ENCODE measurements at regions not wholly inside any gene's neighbourhood (a gene's known extent, or its start where the extent isn't known, plus 50 kb on each side); places are given as distances from the start of the nearest gene placed in this dataset.
A peak's percentile ranks its signal among the peaks of the same experiment; 100 is the strongest.

DNA sequence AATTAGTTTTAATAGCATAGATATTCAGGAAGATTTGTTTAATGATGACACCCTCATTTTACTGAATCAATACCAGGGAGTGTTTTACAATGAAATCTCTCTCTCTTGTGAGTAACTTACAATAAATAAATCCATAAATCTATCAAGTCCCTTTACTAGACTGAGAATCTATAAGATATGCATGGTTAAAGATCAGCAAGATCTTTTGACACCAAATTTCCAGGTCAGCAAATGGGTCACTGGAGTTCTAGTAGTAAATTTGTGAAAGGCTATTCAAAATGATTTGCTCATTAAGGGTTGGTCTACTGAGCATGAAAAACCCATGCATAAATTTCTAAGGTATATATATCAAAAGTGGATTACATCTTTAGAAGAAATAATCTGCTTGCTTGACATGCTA lies 512.1 kb upstream of the ITGA1 start:
- TF ChIP-seq EP300 (IDR thresholded peaks at IDR 0.05) = no peak
- TF ChIP-seq POLR2AphosphoS5 (IDR thresholded peaks at IDR 0.05) = no peak
- TF ChIP-seq CTCF (IDR thresholded peaks at IDR 0.05) = no peak
- no peak for TF ChIP-seq POLR2A (IDR thresholded peaks at IDR 0.05)
- intact Hi-C loops (cut with DNase I; ENCODE audit: low total_unique reads) = no loop called here
- Histone ChIP-seq H3K27ac (no peak overlapping the region), H3K27me3 (no peaks in the 10 kb centered on the region), H3K4me3 (no peak overlapping the region), H3K4me1 (no peaks in the 10 kb centered on the region), H3K9me3 (peaks cover 0 to 4% (median 0%) of the 10 kb centered on the region in 4 donors), H3K36me3 (no peaks in the 10 kb centered on the region)
- DNase-seq = no peak

GRCh38 chr5:52277101-52277500 lies 510.6 kb upstream of the ITGA1 start:
- 75 to 90% (median 87%) methylated on average over 2 of the region's 2 CpGs for WGBS, 5 donors
- TF ChIP-seq POLR2AphosphoS5 (IDR thresholded peaks at IDR 0.05) (no peak), CTCF (IDR thresholded peaks at IDR 0.05) (no peak), POLR2A (IDR thresholded peaks at IDR 0.05) (no peak), EP300 (IDR thresholded peaks at IDR 0.05) (no peak)
- DNase-seq = no peak
- Histone ChIP-seq H3K36me3 (no peaks in the 10 kb centered on the region), H3K27ac (no peak overlapping the region), H3K4me1 (no peaks in the 10 kb centered on the region), H3K4me3 (no peak overlapping the region), H3K9me3 (peaks cover 0 to 4% (median 0%) of the 10 kb centered on the region in 4 donors), H3K27me3 (no peaks in the 10 kb centered on the region)
- intact Hi-C loops (cut with DNase I; ENCODE audit: low total_unique reads) = no loop called here

DNA sequence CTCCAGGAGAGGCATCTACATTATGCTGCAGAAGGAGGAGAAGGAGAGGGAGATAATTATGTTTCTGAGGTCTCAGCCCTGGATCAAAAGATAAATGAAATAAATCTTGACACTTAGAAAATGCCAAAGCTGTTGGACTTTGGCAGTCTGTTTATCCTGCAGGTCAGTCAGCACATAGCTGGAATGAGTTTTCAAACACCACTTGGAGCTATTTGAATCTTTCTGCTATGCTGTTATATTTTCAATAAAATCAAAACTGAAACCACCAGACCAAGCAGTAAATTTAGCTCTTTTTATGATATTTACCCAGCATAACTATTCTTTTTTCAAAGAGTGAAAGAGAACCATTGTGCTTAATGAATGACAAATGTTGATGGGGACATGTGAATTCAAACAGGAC lies 505.1 kb upstream of the ITGA1 start:
- intact Hi-C loops (cut with DNase I; ENCODE audit: low total_unique reads) = no loop called here
- no peaks in the 10 kb centered on the region for H3K4me1 ChIP-seq
- no peak for DNase-seq
- H3K4me3 ChIP-seq = no peak overlapping the region
- TF ChIP-seq POLR2A (IDR thresholded peaks at IDR 0.05) (no peak), EP300 (IDR thresholded peaks at IDR 0.05) (no peak), CTCF (IDR thresholded peaks at IDR 0.05) (no peak), POLR2AphosphoS5 (IDR thresholded peaks at IDR 0.05) (no peak)
- no peak overlapping the region for H3K27ac ChIP-seq
- no peaks in the 10 kb centered on the region for H3K36me3 ChIP-seq
- H3K9me3 ChIP-seq = peaks cover 0 to 4% (median 0%) of the 10 kb centered on the region in 4 donors
- no peaks in the 10 kb centered on the region for H3K27me3 ChIP-seq

DNA sequence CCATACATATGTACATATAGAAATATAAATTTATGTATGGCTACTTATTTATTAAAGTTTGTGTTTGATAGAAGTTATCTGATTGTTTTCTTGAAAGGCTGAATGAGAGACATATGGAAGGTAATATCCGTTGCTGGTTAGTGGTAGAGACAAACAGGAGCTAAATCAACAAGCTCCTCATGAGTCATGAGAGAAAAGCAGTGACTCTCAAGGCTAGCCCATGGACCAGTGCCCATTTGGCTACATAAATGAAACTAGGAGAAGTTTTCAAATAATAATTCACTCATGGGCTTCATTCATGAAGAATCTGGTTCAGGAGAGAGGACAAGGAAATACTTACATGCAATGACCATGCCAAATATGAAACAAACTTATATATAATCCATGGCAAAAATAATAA lies 504.5 kb upstream of the ITGA1 start:
- Histone ChIP-seq H3K4me1 (no peaks in the 10 kb centered on the region), H3K27ac (no peak overlapping the region), H3K27me3 (no peaks in the 10 kb centered on the region), H3K4me3 (no peak overlapping the region), H3K9me3 (peaks cover 0 to 4% (median 0%) of the 10 kb centered on the region in 4 donors), H3K36me3 (no peaks in the 10 kb centered on the region)
- 23 to 58% (median 31%) methylated on average over 1 of the region's 1 CpG for WGBS, 5 donors
- DNase-seq = peak in 1 of 2 donors; percentile 36
- intact Hi-C loops (cut with DNase I; ENCODE audit: low total_unique reads) = no loop called here
- TF ChIP-seq EP300 (IDR thresholded peaks at IDR 0.05) = no peak
- TF ChIP-seq POLR2A (IDR thresholded peaks at IDR 0.05) = no peak
- no peak for TF ChIP-seq CTCF (IDR thresholded peaks at IDR 0.05)
- no peak for TF ChIP-seq POLR2AphosphoS5 (IDR thresholded peaks at IDR 0.05)

Data from stomach (tissue), 8 donors.